H1 (cell line): ENCODE measurements at regions not wholly inside any gene's neighbourhood (a gene's known extent, or its start where the extent isn't known, plus 50 kb on each side); places are given as distances from the start of the nearest gene placed in this dataset.

Experiments used
- EGR1 ChIP-seq: IDR thresholded peaks from 2 replicates; pipeline ENCODE4 v1.6.1; 2011; ENCODE audit warnings: low read depth, low read length, borderline replicate concordance
- POU5F1 ChIP-seq: IDR thresholded peaks from 2 replicates; pipeline ENCODE4 v1.6.1; 2011; ENCODE audit warnings: low read depth, mild to moderate bottlenecking, low read length, moderate library complexity
- TAF7 ChIP-seq: optimal IDR thresholded peaks from 2 replicates; pipeline ENCODE3; 2011; ENCODE audit warnings: low read depth, mild to moderate bottlenecking, inconsistent platforms, low read length, moderate library complexity, borderline replicate concordance
- TF ChIP-seq, protein P1 (sequence below), 3 experiments: IDR thresholded peaks; 1 replicate in 2 of 3; 2 replicates in 1 of 3; pipeline versions ENCODE4 v1.5.1 to v1.6.1; 2011; ENCODE audit warnings: low read length in 3 of 3, mild to moderate bottlenecking in 3 of 3, inconsistent platforms in 2 of 3, low read depth in 1 of 3, moderate library complexity in 1 of 3; ENCODE audit not compliant: insufficient read depth in 1 of 3; ENCODE audit errors: control extremely low read depth in 1 of 3
- TF ChIP-seq, protein P2 (sequence below): IDR thresholded peaks from 2 replicates; pipeline ENCODE4 v1.6.1; 2012; ENCODE audit warnings: inconsistent platforms

- TF ChIP-seq, protein P1, sequence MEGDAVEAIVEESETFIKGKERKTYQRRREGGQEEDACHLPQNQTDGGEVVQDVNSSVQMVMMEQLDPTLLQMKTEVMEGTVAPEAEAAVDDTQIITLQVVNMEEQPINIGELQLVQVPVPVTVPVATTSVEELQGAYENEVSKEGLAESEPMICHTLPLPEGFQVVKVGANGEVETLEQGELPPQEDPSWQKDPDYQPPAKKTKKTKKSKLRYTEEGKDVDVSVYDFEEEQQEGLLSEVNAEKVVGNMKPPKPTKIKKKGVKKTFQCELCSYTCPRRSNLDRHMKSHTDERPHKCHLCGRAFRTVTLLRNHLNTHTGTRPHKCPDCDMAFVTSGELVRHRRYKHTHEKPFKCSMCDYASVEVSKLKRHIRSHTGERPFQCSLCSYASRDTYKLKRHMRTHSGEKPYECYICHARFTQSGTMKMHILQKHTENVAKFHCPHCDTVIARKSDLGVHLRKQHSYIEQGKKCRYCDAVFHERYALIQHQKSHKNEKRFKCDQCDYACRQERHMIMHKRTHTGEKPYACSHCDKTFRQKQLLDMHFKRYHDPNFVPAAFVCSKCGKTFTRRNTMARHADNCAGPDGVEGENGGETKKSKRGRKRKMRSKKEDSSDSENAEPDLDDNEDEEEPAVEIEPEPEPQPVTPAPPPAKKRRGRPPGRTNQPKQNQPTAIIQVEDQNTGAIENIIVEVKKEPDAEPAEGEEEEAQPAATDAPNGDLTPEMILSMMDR (IDR thresholded peaks at IDR 0.05; ENCODE audit: control extremely low read depth in 1 of 3, insufficient read depth in 1 of 3, low read depth in 1 of 3, low read length in 3 of 3) = no peak
- no peak for TF ChIP-seq TAF7
- no peak for TF ChIP-seq EGR1
- TF ChIP-seq POU5F1 = no peak
- TF ChIP-seq, protein P2, sequence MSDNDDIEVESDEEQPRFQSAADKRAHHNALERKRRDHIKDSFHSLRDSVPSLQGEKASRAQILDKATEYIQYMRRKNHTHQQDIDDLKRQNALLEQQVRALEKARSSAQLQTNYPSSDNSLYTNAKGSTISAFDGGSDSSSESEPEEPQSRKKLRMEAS = no peak
These were observed 109.6 kb upstream of the NDP start (continued) for GRCh38 chrX:44082829-44083228.
